ENCODE measurements at regions not wholly inside any gene's neighbourhood (a gene's known extent, or its start where the extent isn't known, plus 50 kb on each side); places are given as distances from the start of the nearest gene placed in this dataset.

GRCh38 chr13:80508031-80508430 lies 167.1 kb upstream of the SPRY2 start:
- no peak overlapping the region for H2BK15ac ChIP-seq (ENCODE audit: low read depth, low read length)
- no peak overlapping the region for H3K4ac ChIP-seq (ENCODE audit: low read depth, low read length)
- H2BK120ac ChIP-seq (ENCODE audit: low read depth, low read length) = no peak overlapping the region
- no TSS peak for BruUV-seq (replicated peaks)
- H2AK9ac ChIP-seq (replicated peaks; ENCODE audit: low read depth, low read length, poor library complexity) = no peak overlapping the region
- dilution Hi-C loops (cut with HindIII; ENCODE audit: low sequenced_read_pairs, unreplicated experiment) = no loop called here
- H4K8ac ChIP-seq (ENCODE audit: low read depth in 2 of 2, low read length in 2 of 2) = no peak overlapping the region
- H3K27me3 ChIP-seq (ENCODE audit: control insufficient read depth, insufficient read depth, low read length) = no peaks in the 10 kb centered on the region
- H3K18ac ChIP-seq (ENCODE audit: low read depth, low read length) = no peak overlapping the region
- H3K23ac ChIP-seq (ENCODE audit: low read depth, low read length) = no peak overlapping the region
- H3K9me3 ChIP-seq (ENCODE audit: control insufficient read depth, insufficient read depth, low read length) = 0 out of 2 replicates have a peak, but pooled peaks cover 2% of the 10 kb centered on the region
- H3K27ac ChIP-seq (ENCODE audit: insufficient read depth, low read length) = no peak overlapping the region
- H4K5ac ChIP-seq (ENCODE audit: low read depth, low read length) = no peak overlapping the region
- no peak for TF ChIP-seq BHLHE40 (IDR thresholded peaks at IDR 0.05; ENCODE audit: low read depth, low read length)
- TF ChIP-seq RAD21 (IDR thresholded peaks at IDR 0.05; ENCODE audit: low read length) = no peak
- no peak for TF ChIP-seq RCOR1 (IDR thresholded peaks at IDR 0.05; ENCODE audit: insufficient replicate concordance, low read length)
- TF ChIP-seq USF2 (IDR thresholded peaks at IDR 0.05; ENCODE audit: low read depth, low read length) = no peak
- TF ChIP-seq POLR2A (IDR thresholded peaks at IDR 0.05; ENCODE audit: low read depth, low read length) = no peak
- TF ChIP-seq FOS (IDR thresholded peaks at IDR 0.05; ENCODE audit: low read depth, low read length) = no peak
- no peak for TF ChIP-seq CEBPB (IDR thresholded peaks at IDR 0.05; ENCODE audit: low read depth, low read length)
- no peak for TF ChIP-seq RFX5 (IDR thresholded peaks at IDR 0.05; ENCODE audit: low read depth, low read length)
- no peak for TF ChIP-seq MAFK (IDR thresholded peaks at IDR 0.05; ENCODE audit: low read depth, low read length)
- no peak for TF ChIP-seq CHD1 (IDR thresholded peaks at IDR 0.05; ENCODE audit: low read depth, low read length)
- TF ChIP-seq CTCF (conservative IDR thresholded peaks at IDR 0.05; ENCODE audit: low read depth, low read length) = no peak
- no peak for TF ChIP-seq MXI1 (IDR thresholded peaks at IDR 0.05; ENCODE audit: borderline replicate concordance, low read depth, low read length)
- no peak for TF ChIP-seq MAZ (IDR thresholded peaks at IDR 0.05; ENCODE audit: borderline replicate concordance, low read depth, low read length)
- no peak for TF ChIP-seq SMC3 (IDR thresholded peaks at IDR 0.05; ENCODE audit: low read depth, low read length)
- TF ChIP-seq NFE2L2 (IDR thresholded peaks at IDR 0.05; ENCODE audit: low read depth, low read length) = no peak
- no peak for TF ChIP-seq ELK1 (IDR thresholded peaks at IDR 0.05; ENCODE audit: borderline replicate concordance, low read depth, low read length)
- intact Hi-C loops (cut with micrococcal nuclease) = no loop called here
- 29% methylated on average over 1 of the region's 1 CpG; no CpG with 5 or more reads in 1 of the 2 experiments for WGBS, 2 experiments (ENCODE audit: extremely low coverage in 2 of 2, insufficient read length in 1 of 2)
- H4K91ac ChIP-seq (ENCODE audit: insufficient read depth, low read depth, low read length) = no peak overlapping the region
- no peak overlapping the region for H3K4me3 ChIP-seq (ENCODE audit: insufficient read depth, low read depth, low read length)
- no peaks in the 10 kb centered on the region for H4K20me1 ChIP-seq (ENCODE audit: insufficient read depth, low read length)
- no peak overlapping the region for H3K56ac ChIP-seq (ENCODE audit: extremely low read depth, insufficient read depth, low read length)
- no peaks in the 10 kb centered on the region for H3K9me1 ChIP-seq (ENCODE audit: insufficient read depth, low read length)
- in situ Hi-C loops (cut with MboI; ENCODE audit: low sequenced_read_pairs) = no loop called here
- H2BK20ac ChIP-seq (ENCODE audit: low read depth, low read length) = no peak overlapping the region
- H3K4me2 ChIP-seq (ENCODE audit: low read depth, low read length) = no peak overlapping the region
- no peak overlapping the region for H3K14ac ChIP-seq (replicated peaks; ENCODE audit: low read depth, low read length)
- no peaks in the 10 kb centered on the region for H3K36me3 ChIP-seq (ENCODE audit: control insufficient read depth, insufficient read depth, low read length)
- no peak overlapping the region for H2AK5ac ChIP-seq (ENCODE audit: low read depth, low read length)
- no peak for ATAC-seq (ENCODE audit: low read depth)
- H2AFZ ChIP-seq (replicated peaks; ENCODE audit: low read length, poor library complexity) = no peak overlapping the region
- DNase-seq = no peak
- H3K79me1 ChIP-seq (ENCODE audit: low read depth in 1 of 2, low read length in 2 of 2) = no peaks in the 10 kb centered on the region
- POLR2A ChIA-PET (ENCODE audit: unreplicated experiment) = no interaction called here
- no peak overlapping the region for H2BK5ac ChIP-seq (ENCODE audit: low read depth, low read length, poor library complexity, severe bottlenecking)
- H3K9ac ChIP-seq (ENCODE audit: low read depth, low read length) = no peak overlapping the region
- no peaks in the 10 kb centered on the region for H3K4me1 ChIP-seq (ENCODE audit: control insufficient read depth, insufficient read depth, low read length)
- CTCF ChIA-PET = no interaction called here

Data from IMR-90 (cell line).